Sigmoid colon (tissue), 6 donors: ENCODE measurements at regions not wholly inside any gene's neighbourhood (a gene's known extent, or its start where the extent isn't known, plus 50 kb on each side); places are given as distances from the start of the nearest gene placed in this dataset.

Experiments used
- DNase-seq: peaks from one replicate; pipeline ENCODE4 v3.0.0-alpha.2; 2019
- H3K27ac ChIP-seq, 4 donors: fragments of 200-600 bp; sonication (generic); one replicate each; pipeline ENCODE4 v1.5.1; 2016 to 2019; ENCODE audit warnings: mild to moderate bottlenecking in 1 of 4
- H3K27me3 ChIP-seq, 3 donors: fragments of 200-600 bp; sonication (generic); one replicate each; pipeline ENCODE4 v1.5.1; 2019; ENCODE audit warnings: mild to moderate bottlenecking in 1 of 3
- H3K36me3 ChIP-seq, 4 donors: fragments of 200-600 bp; sonication (generic); one replicate each; pipeline ENCODE4 v1.5.1; 2016 to 2019
- H3K4me1 ChIP-seq, 4 donors: fragments of 200-600 bp; sonication (generic); one replicate each; pipeline ENCODE4 v1.5.1; 2017 to 2019
- H3K4me3 ChIP-seq, 4 donors: fragments of 200-600 bp; sonication (generic); one replicate each; pipeline ENCODE4 v1.5.1; 2017 to 2019; ENCODE audit warnings: mild to moderate bottlenecking in 2 of 4, moderate library complexity in 1 of 4
- H3K9me3 ChIP-seq, 4 donors: fragments of 200-600 bp in 3 of 4; sonication (generic) in 3 of 4; one replicate each; pipeline versions ENCODE4 v1.5.1 to v1.6.1; 2013 to 2019
- CTCF ChIP-seq, 4 experiments: fragments of 450-650 bp in 3 of 4; fragments of 200-600 bp in 1 of 4; IDR thresholded peaks; one replicate each; pipeline ENCODE4 v1.5.1; 2016 to 2019; ENCODE audit warnings: antibody characterized with exemption in 4 of 4, mild to moderate bottlenecking in 3 of 4, moderate library complexity in 2 of 4
- EP300 ChIP-seq, 4 donors: sonication (generic); formaldehyde crosslinking; IDR thresholded peaks; one replicate each; pipeline ENCODE4 v1.6.1; 2017; ENCODE audit warnings: antibody characterized with exemption in 4 of 4
- POLR2A ChIP-seq, 2 donors: fragments of 450-650 bp; IDR thresholded peaks; one replicate each; pipeline ENCODE4 v1.6.1; 2016; ENCODE audit warnings: antibody characterized with exemption in 2 of 2, mild to moderate bottlenecking in 2 of 2, moderate library complexity in 2 of 2
- POLR2AphosphoS5 ChIP-seq, 4 donors: sonication (generic); formaldehyde crosslinking; IDR thresholded peaks; one replicate each; pipeline ENCODE4 v1.6.1; 2017; ENCODE audit warnings: antibody characterized with exemption in 4 of 4
- WGBS, 2 donors: extraction: QIAGEN DNeasy Blood & Tissue Kit; methylation state at CpG; one replicate each; pipeline ENCODE4 v1.1.7; 2013; 5-methylcytosine and 5-hydroxymethylcytosine counted together
- intact Hi-C: fragments of 100-400 bp; cut with DNase I; formaldehyde crosslinking; loops from one replicate; pipeline ENCODE4 v1.15.1; 2023
- donor health status: healthy with polysubstance abuse.
- donor health status: healthy.

- Histone ChIP-seq H3K4me3 (no peak overlapping the region), H3K27me3 (no peaks in the 10 kb centered on the region), H3K36me3 (no peaks in the 10 kb centered on the region), H3K9me3 (no peaks in the 10 kb centered on the region), H3K27ac (no peak overlapping the region), H3K4me1 (no peaks in the 10 kb centered on the region)
- intact Hi-C loops, result no loop called here
- 76 to 81% methylated on average over 3 of the region's 3 CpGs for WGBS, 2 donors
- TF ChIP-seq CTCF (IDR thresholded peaks at IDR 0.05) (no peak), EP300 (IDR thresholded peaks at IDR 0.05) (no peak), POLR2AphosphoS5 (IDR thresholded peaks at IDR 0.05) (no peak), POLR2A (IDR thresholded peaks at IDR 0.05) (no peak)
- no peak for DNase-seq
Measured at GRCh38 chrX:27354021-27354420, 109.1 kb downstream of the PPP4R3C start.

DNA sequence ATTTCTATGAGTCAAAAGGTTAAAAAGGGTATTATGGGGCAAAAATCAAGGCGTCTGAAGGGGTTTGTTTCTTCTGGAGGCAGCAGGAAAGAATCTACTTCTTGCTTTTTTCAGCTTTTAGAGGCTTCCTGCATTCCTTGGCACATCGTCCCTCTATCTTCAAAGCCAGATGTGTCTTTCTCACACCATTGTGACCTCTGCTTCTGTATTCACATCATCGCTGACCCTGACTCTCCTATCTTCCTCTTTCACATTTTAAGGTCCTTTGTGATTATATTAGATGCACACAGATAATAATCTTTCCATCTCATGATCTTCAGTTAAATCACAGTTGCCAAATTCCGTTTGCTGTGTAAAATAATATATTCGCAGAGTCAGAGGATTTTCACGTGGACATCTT lies 112.7 kb downstream of the PPP4R3C start:
- Histone ChIP-seq H3K9me3 (no peaks in the 10 kb centered on the region), H3K4me3 (no peak overlapping the region), H3K27me3 (no peaks in the 10 kb centered on the region), H3K27ac (no peak overlapping the region), H3K4me1 (no peaks in the 10 kb centered on the region), H3K36me3 (no peaks in the 10 kb centered on the region)
- WGBS, 2 donors, result 45 to 53% methylated on average over 6 of the region's 6 CpGs
- no peak for TF ChIP-seq POLR2AphosphoS5 (IDR thresholded peaks at IDR 0.05)
- DNase-seq, result no peak
- intact Hi-C loops, result no loop called here

DNA sequence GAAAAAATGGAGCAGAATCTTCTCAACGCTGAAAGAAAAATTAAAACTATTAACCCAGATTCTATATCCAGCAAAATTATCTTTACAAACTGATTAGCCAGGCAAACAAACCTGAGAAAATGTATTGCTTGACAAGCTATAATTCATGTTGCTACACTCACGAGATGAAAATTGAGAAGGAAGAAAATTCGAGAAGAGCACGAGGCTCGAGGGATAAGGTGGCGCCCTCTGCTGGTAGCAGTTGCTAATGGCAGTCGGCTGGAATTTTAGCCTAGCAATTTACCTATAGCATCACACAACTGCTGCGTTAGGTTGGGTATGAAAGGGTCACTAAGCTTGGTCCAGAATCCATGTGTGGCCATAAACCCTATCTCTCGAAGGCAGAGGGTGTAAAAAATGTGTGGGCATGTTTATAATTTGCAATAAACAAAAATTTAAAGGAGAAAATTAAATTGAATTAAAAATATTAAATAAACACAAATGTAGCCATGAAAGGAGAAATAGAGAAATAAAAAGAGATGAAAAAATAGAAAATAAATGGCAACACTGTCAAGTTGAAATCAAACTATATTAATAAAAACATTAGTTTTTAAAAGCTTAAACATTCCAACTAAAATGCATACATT lies 126.6 kb downstream of the PPP4R3C start:
- WGBS, 2 donors, result 12 to 17% methylated on average over 9 of the region's 9 CpGs
- H3K9me3 ChIP-seq, result no peaks in the 10 kb centered on the region
- H3K27me3 ChIP-seq, result no peaks in the 10 kb centered on the region
- H3K4me3 ChIP-seq, result no peak overlapping the region
- no peak for DNase-seq
- peak in 3 of 4 experiments; percentile 25 to 64 (median 37) for TF ChIP-seq CTCF (IDR thresholded peaks at IDR 0.05)
- TF ChIP-seq EP300 (IDR thresholded peaks at IDR 0.05), result no peak
- no peaks in the 10 kb centered on the region for H3K4me1 ChIP-seq
- H3K27ac ChIP-seq, result no peak overlapping the region
- intact Hi-C loops, result no loop called here
- no peaks in the 10 kb centered on the region for H3K36me3 ChIP-seq

GRCh38 chrX:27321632-27322031 lies 141.5 kb downstream of the PPP4R3C start:
- WGBS, 2 donors, result 44 to 54% methylated on average over 1 of the region's 1 CpG
- intact Hi-C loops, result no loop called here

GRCh38 chrX:27309406-27309805 lies 153.7 kb downstream of the PPP4R3C start:
- Histone ChIP-seq H3K36me3 (no peaks in the 10 kb centered on the region), H3K27ac (no peak overlapping the region), H3K9me3 (no peaks in the 10 kb centered on the region), H3K4me1 (no peaks in the 10 kb centered on the region), H3K4me3 (no peak overlapping the region), H3K27me3 (no peaks in the 10 kb centered on the region)
- DNase-seq, result no peak
- intact Hi-C loops, result no loop called here
- TF ChIP-seq POLR2AphosphoS5 (IDR thresholded peaks at IDR 0.05) (no peak), EP300 (IDR thresholded peaks at IDR 0.05) (no peak), CTCF (IDR thresholded peaks at IDR 0.05) (no peak), POLR2A (IDR thresholded peaks at IDR 0.05) (no peak)

More at GRCh38 chrX:27321632-27322031, 141.5 kb downstream of the PPP4R3C start:
- H3K27ac ChIP-seq, result no peak overlapping the region
- no peaks in the 10 kb centered on the region for H3K27me3 ChIP-seq
- no peak overlapping the region for H3K4me3 ChIP-seq
- H3K4me1 ChIP-seq, result no peaks in the 10 kb centered on the region
- no peak for TF ChIP-seq POLR2A (IDR thresholded peaks at IDR 0.05)
- no peak for TF ChIP-seq EP300 (IDR thresholded peaks at IDR 0.05)
- no peak for TF ChIP-seq POLR2AphosphoS5 (IDR thresholded peaks at IDR 0.05)
- TF ChIP-seq CTCF (IDR thresholded peaks at IDR 0.05), result no peak
- DNase-seq, result no peak
- no peaks in the 10 kb centered on the region for H3K36me3 ChIP-seq
- H3K9me3 ChIP-seq, result no peaks in the 10 kb centered on the region
